ENCODE measurements at regions not wholly inside any gene's neighbourhood (a gene's known extent, or its start where the extent isn't known, plus 50 kb on each side); places are given as distances from the start of the nearest gene placed in this dataset.

DNA sequence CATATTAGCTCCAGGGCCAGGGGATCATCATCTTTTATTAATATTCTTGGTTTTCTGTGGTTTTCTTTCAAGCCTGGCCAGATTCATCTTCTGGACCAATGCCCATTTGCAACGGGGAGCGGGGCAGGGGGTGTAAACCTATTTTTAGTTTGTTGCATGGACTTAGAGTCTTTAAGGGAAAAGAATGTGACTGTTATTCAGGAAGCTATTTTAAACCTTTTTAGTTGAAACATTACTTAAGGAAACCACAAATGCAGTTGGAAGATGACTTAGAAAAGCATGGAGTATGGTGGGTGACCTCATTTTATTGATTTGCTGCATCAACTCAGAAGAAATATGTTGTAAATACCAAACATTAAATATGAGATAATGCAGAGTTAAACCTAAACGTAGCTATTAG lies 368.4 kb upstream of the E2F7 start:
- Histone ChIP-seq H4K8ac (replicated peaks; ENCODE audit: insufficient read length, low read depth, low read length) (no peak overlapping the region), H3K9ac (ENCODE audit: extremely low read depth, insufficient read length, low read length) (no peak overlapping the region), H3K4me2 (ENCODE audit: insufficient read depth, insufficient read length, low read length) (no peak overlapping the region), H3K79me1 (ENCODE audit: insufficient read depth, low read depth, low read length, poor library complexity, severe bottlenecking) (no peaks in the 10 kb centered on the region), H4K20me1 (ENCODE audit: control insufficient read depth, insufficient read depth, insufficient read length) (no peaks in the 10 kb centered on the region), H3K56ac (ENCODE audit: insufficient read length, low read depth, low read length) (no peak overlapping the region), H2BK120ac (ENCODE audit: low read depth, low read length, poor library complexity, severe bottlenecking) (no peak overlapping the region), H2BK15ac (ENCODE audit: low read depth, low read length) (no peak overlapping the region), H3K14ac (ENCODE audit: insufficient read depth, low read length) (no peak overlapping the region), H2BK20ac (ENCODE audit: low read depth, low read length, poor library complexity, severe bottlenecking) (no peak overlapping the region), H2BK5ac (ENCODE audit: insufficient read length, low read length) (no peak overlapping the region), H2BK12ac (ENCODE audit: insufficient read length, low read depth, low read length) (no peak overlapping the region), H3K27ac (ENCODE audit: insufficient read length, low read depth, low read length) (no peak overlapping the region), H3K79me2 (ENCODE audit: insufficient read depth, low read length) (no peaks in the 10 kb centered on the region), H3K4me1 (ENCODE audit: insufficient read depth, low read length) (no peaks in the 10 kb centered on the region), H2AFZ (ENCODE audit: low read length) (no peak overlapping the region), H3K27me3 (ENCODE audit: insufficient read depth, low read length) (no peaks in the 10 kb centered on the region), H3T11ph (ENCODE audit: low read length) (no peak overlapping the region), H3K23me2 (ENCODE audit: insufficient read length, low read depth, low read length, poor library complexity, severe bottlenecking) (no peaks in the 10 kb centered on the region), H4K5ac (ENCODE audit: insufficient read length, low read depth, low read length) (no peak overlapping the region), H3K9me3 (ENCODE audit: control insufficient read depth, low read depth, low read length) (no peaks in the 10 kb centered on the region), H3K4ac (ENCODE audit: low read depth, low read length) (no peak overlapping the region), H3K23ac (ENCODE audit: insufficient read length, low read depth, low read length) (no peak overlapping the region), H3K18ac (ENCODE audit: insufficient read length, low read depth, low read length) (no peak overlapping the region), H2AK5ac (ENCODE audit: insufficient read length, low read length) (no peak overlapping the region), H4K91ac (ENCODE audit: insufficient read length, low read depth, low read length) (no peak overlapping the region)
- Mint-ChIP-seq H3K36me3 (ENCODE audit: insufficient read depth in 1 of 3, low read depth in 3 of 3) (no peaks in the 10 kb centered on the region), H3K4me3 (no peak overlapping the region), H3K27me3 (ENCODE audit: low read depth) (no peaks in the 10 kb centered on the region), H3K9me3 (no peaks in the 10 kb centered on the region), H3K4me1 (no peaks in the 10 kb centered on the region), H3K27ac (no peak overlapping the region)
- DNase-seq, result no peak
- WGBS (ENCODE audit: extremely low coverage, insufficient read length, low lambda C conversion rate), result no CpG with 5 or more reads among the region's 3 CpGs
- no peak for TF ChIP-seq CTCF (conservative IDR thresholded peaks at IDR 0.05)
